HG03175 (cell line): ENCODE measurements at regions not wholly inside any gene's neighbourhood (a gene's known extent, or its start where the extent isn't known, plus 50 kb on each side); places are given as distances from the start of the nearest gene placed in this dataset.

Source experiments
- ATAC-seq: cut with Tn5 transposase; IDR thresholded peaks from one replicate; pipeline ENCODE4 v1.9.1; 2021; ENCODE audit warnings: mild to moderate bottlenecking, moderate library complexity; ENCODE audit not compliant: unreplicated experiment

- ATAC-seq = no peak
Measured at GRCh38 chr5:18987101-18987500, 1000.9 kb downstream of the CDH18 start.

- no peak for ATAC-seq
Measured at GRCh38 chr5:18990852-18991251, 997.1 kb downstream of the CDH18 start.

GRCh38 chr5:18992264-18992663, 995.7 kb downstream of the CDH18 start:
- no peak for ATAC-seq

GRCh38 chr5:18999478-18999877, 988.5 kb downstream of the CDH18 start:
- ATAC-seq = no peak

GRCh38 chr5:19001054-19001453, 986.9 kb downstream of the CDH18 start:
- no peak for ATAC-seq

- ATAC-seq = no peak
Measured at GRCh38 chr5:19001539-19001938, 986.5 kb downstream of the CDH18 start.

GRCh38 chr5:19002111-19002510, 985.9 kb downstream of the CDH18 start:
- ATAC-seq = no peak

GRCh38 chr5:19018822-19019221, 969.2 kb downstream of the CDH18 start:
- no peak for ATAC-seq

- ATAC-seq = no peak
Measured at GRCh38 chr5:19031491-19031890, 956.5 kb downstream of the CDH18 start.

- ATAC-seq = no peak
Measured at GRCh38 chr5:19035816-19036215, 952.2 kb downstream of the CDH18 start.

GRCh38 chr5:19042106-19042505, 945.9 kb downstream of the CDH18 start:
- ATAC-seq = no peak

- no peak for ATAC-seq
Measured at GRCh38 chr5:19044311-19044710, 943.7 kb downstream of the CDH18 start.

GRCh38 chr5:19044931-19045695, 942.9 kb downstream of the CDH18 start:
- ATAC-seq = no peak

- no peak for ATAC-seq
Measured at GRCh38 chr5:19047277-19047676, 940.7 kb downstream of the CDH18 start.

GRCh38 chr5:19048726-19049125, 939.3 kb downstream of the CDH18 start:
- ATAC-seq = no peak

GRCh38 chr5:19058216-19058615, 929.8 kb downstream of the CDH18 start:
- ATAC-seq = no peak

GRCh38 chr5:19064094-19064493, 923.9 kb downstream of the CDH18 start:
- ATAC-seq = no peak

- ATAC-seq = no peak
Measured at GRCh38 chr5:19067741-19068140, 920.3 kb downstream of the CDH18 start.

GRCh38 chr5:19098434-19098833, 889.6 kb downstream of the CDH18 start:
- no peak for ATAC-seq

GRCh38 chr5:19099195-19099594, 888.8 kb downstream of the CDH18 start:
- ATAC-seq = no peak

GRCh38 chr5:19104948-19105347, 883.1 kb downstream of the CDH18 start:
- ATAC-seq = no peak

GRCh38 chr5:19122923-19123322, 865.1 kb downstream of the CDH18 start:
- ATAC-seq = no peak
